SK-N-SH (cell line): ENCODE measurements at regions not wholly inside any gene's neighbourhood (a gene's known extent, or its start where the extent isn't known, plus 50 kb on each side); places are given as distances from the start of the nearest gene placed in this dataset.

ENCODE experiments used
- CTCF ChIA-PET: fragments of 300-600, 350-600 bp; formaldehyde crosslinking; extraction: SDS; loops from one replicate; lab custom pipeline; 2021; lab: Yijun Ruan, JAX
- POLR2A ChIA-PET: fragments of 350-600 bp; sonication (Branson Sonifier 250); formaldehyde crosslinking; extraction: SDS; loops from one replicate; lab custom pipeline; 2020; ENCODE audit warnings: antibody characterized with exemption, inconsistent platforms; lab: Yijun Ruan, JAX
- DNase-seq: peaks from one replicate; pipeline ENCODE4 v3.0.0; 2012
- H2AFZ ChIP-seq: fragments of 200-600 bp; sonication (generic); 2 replicates; pipeline ENCODE4 v1.8.1; 2016; ENCODE audit warnings: antibody characterized with exemption, mild to moderate bottlenecking, low read depth
- H3F3A ChIP-seq: fragments of 200-600 bp; sonication (generic); replicated peaks from 2 replicates; pipeline ENCODE3; 2016; ENCODE audit warnings: antibody characterized with exemption, mild to moderate bottlenecking; ENCODE audit not compliant: insufficient read depth
- H3K27ac ChIP-seq, 2 experiments: fragments of 200-500 bp in 1 of 2; fragments of 200-600 bp in 1 of 2; sonication (Bioruptor generic) in 1 of 2; sonication (generic), shearing (Covaris generic) in 1 of 2; 2 replicates each; pipeline versions ENCODE4 v1.5.1 to v1.6.1; 2014 to 2016; ENCODE audit warnings: low read depth in 2 of 2, inconsistent platforms in 1 of 2, low read length in 1 of 2, mild to moderate bottlenecking in 1 of 2, mixed read lengths in 1 of 2
- H3K27me3 ChIP-seq: fragments of 200-600 bp; sonication (generic), shearing (Covaris generic); 2 replicates; pipeline ENCODE4 v1.6.1; 2016; ENCODE audit warnings: mixed run types; ENCODE audit not compliant: insufficient read depth
- H3K36me3 ChIP-seq, 2 experiments: fragments of 200-500 bp in 1 of 2; fragments of 200-600 bp in 1 of 2; sonication (Bioruptor generic) in 1 of 2; sonication (generic) in 1 of 2; replicated peaks in 1 of 2; 2 replicates each; pipeline versions ENCODE3 to v1.5.1; 2014 to 2016; ENCODE audit warnings: low read length in 1 of 2, mild to moderate bottlenecking in 1 of 2; ENCODE audit not compliant: insufficient read depth in 2 of 2, control insufficient read depth in 1 of 2
- H3K4me1 ChIP-seq, 2 experiments: fragments of 200-500 bp in 1 of 2; fragments of 200-600 bp in 1 of 2; sonication (Bioruptor generic) in 1 of 2; sonication (generic), shearing (Covaris generic) in 1 of 2; 2 replicates each; pipeline versions ENCODE4 v1.5.1 to v1.6.1; 2014 to 2016; ENCODE audit warnings: low read depth in 1 of 2, low read length in 1 of 2, mixed run types in 1 of 2; ENCODE audit not compliant: insufficient read depth in 2 of 2, control insufficient read depth in 1 of 2
- H3K4me2 ChIP-seq: fragments of 200-600 bp; sonication (generic), shearing (Covaris generic); 2 replicates; pipeline ENCODE4 v1.6.1; 2017; ENCODE audit warnings: mixed run types
- H3K4me3 ChIP-seq, 2 experiments: fragments of 200-500 bp in 1 of 2; fragments of 200-600 bp in 1 of 2; sonication (Bioruptor generic) in 1 of 2; sonication (generic), shearing (Covaris generic) in 1 of 2; 2 replicates each; pipeline versions ENCODE4 v1.5.1 to v1.8.1; 2014 to 2016; ENCODE audit warnings: low read depth in 2 of 2, inconsistent platforms in 1 of 2, low read length in 1 of 2, mild to moderate bottlenecking in 1 of 2, mixed read lengths in 1 of 2, moderate library complexity in 1 of 2
- H3K79me2 ChIP-seq: fragments of 200-600 bp; sonication (generic); 2 replicates; pipeline ENCODE4 v1.8.1; 2017; ENCODE audit warnings: mild to moderate bottlenecking; ENCODE audit not compliant: insufficient read depth
- H3K9ac ChIP-seq: fragments of 200-600 bp; sonication (generic); 2 replicates; pipeline ENCODE4 v1.6.1; 2017; ENCODE audit warnings: mixed run types
- H3K9me2 ChIP-seq: fragments of 200-600 bp; sonication (generic); 2 replicates; pipeline ENCODE4 v1.6.1; 2017; ENCODE audit warnings: mixed run types
- H3K9me3 ChIP-seq: fragments of 200-600 bp; sonication (generic); 2 replicates; pipeline ENCODE4 v1.6.1; 2017; ENCODE audit warnings: mixed run types, mild to moderate bottlenecking, moderate library complexity
- H4K20me1 ChIP-seq: fragments of 200-600 bp; sonication (generic); 2 replicates; pipeline ENCODE4 v1.6.1; 2017; ENCODE audit warnings: mild to moderate bottlenecking, mixed run types; ENCODE audit not compliant: insufficient read depth
- CHD2 ChIP-seq: fragments of 150-350 bp; IDR thresholded peaks from 2 replicates; pipeline ENCODE4 v1.6.1; 2018; ENCODE audit warnings: low read length; ENCODE audit not compliant: partially characterized antibody
- EP300 ChIP-seq, 2 experiments: IDR thresholded peaks; 2 replicates each; pipeline versions ENCODE4 v1.4.0 to v1.6.1; 2012; ENCODE audit warnings: borderline replicate concordance in 1 of 2, low read depth in 1 of 2, low read length in 1 of 2
- EZH2phosphoT487 ChIP-seq: fragments of 200-600 bp; sonication (generic); IDR thresholded peaks from 2 replicates; pipeline ENCODE4 v1.6.1; 2017; ENCODE audit warnings: low read depth, mixed run types, mild to moderate bottlenecking, antibody characterized with exemption, moderate library complexity, borderline replicate concordance
- FOSL2 ChIP-seq: IDR thresholded peaks from 2 replicates; pipeline ENCODE4 v1.4.0; 2012; ENCODE audit warnings: low read depth, mild to moderate bottlenecking, moderate library complexity, borderline replicate concordance
- FOXJ3 ChIP-seq: sonication (generic); formaldehyde crosslinking; IDR thresholded peaks from 2 replicates; pipeline ENCODE4 v1.5.1; 2020; ENCODE audit warnings: mild to moderate bottlenecking, missing genetic modification reagents
- JUND ChIP-seq: IDR thresholded peaks from 2 replicates; pipeline ENCODE4 v1.4.0; 2012
- MEF2A ChIP-seq: IDR thresholded peaks from 2 replicates; pipeline ENCODE4 v1.4.0; 2012; ENCODE audit warnings: low read depth, borderline replicate concordance
- MXI1 ChIP-seq: IDR thresholded peaks from 2 replicates; pipeline ENCODE4 v1.6.1; 2012; ENCODE audit warnings: mild to moderate bottlenecking, low read depth, low read length, improper control_type of control experiment
- NRF1 ChIP-seq: IDR thresholded peaks from 2 replicates; pipeline ENCODE4 v1.6.1; 2012; ENCODE audit warnings: low read depth, mild to moderate bottlenecking, low read length
- POLR2AphosphoS5 ChIP-seq: IDR thresholded peaks from 2 replicates; pipeline ENCODE4 v1.6.1; 2012; ENCODE audit warnings: low read depth, low read length
- RAD21 ChIP-seq: IDR thresholded peaks from 2 replicates; pipeline ENCODE4 v1.6.1; 2012; ENCODE audit warnings: mild to moderate bottlenecking, low read length
- RCOR1 ChIP-seq: fragments of 150-350 bp; IDR thresholded peaks from 2 replicates; pipeline ENCODE4 v1.6.1; 2017; ENCODE audit warnings: antibody characterized with exemption, low read length
- RFX5 ChIP-seq: IDR thresholded peaks from 2 replicates; pipeline ENCODE4 v1.6.1; 2012; ENCODE audit warnings: mild to moderate bottlenecking, improper control_type of control experiment, low read length
- RXRA ChIP-seq: IDR thresholded peaks from 2 replicates; pipeline ENCODE4 v1.4.0; 2012; ENCODE audit warnings: low read depth, mild to moderate bottlenecking, borderline replicate concordance
- TEAD4 ChIP-seq: IDR thresholded peaks from 2 replicates; pipeline ENCODE4 v1.4.0; 2012; ENCODE audit warnings: mild to moderate bottlenecking, borderline replicate concordance; ENCODE audit not compliant: insufficient read depth
- YY1 ChIP-seq: IDR thresholded peaks from 2 replicates; pipeline ENCODE4 v1.4.0; 2012; ENCODE audit warnings: low read depth, mild to moderate bottlenecking
- WGBS: methylation state at CpG from one replicate; pipeline ENCODE4 v1.1.6; 2017; ENCODE audit warnings: low lambda C conversion rate; 5-methylcytosine and 5-hydroxymethylcytosine counted together
- TF ChIP-seq, protein P1 (sequence below): fragments of 200-600 bp; sonication (generic); IDR thresholded peaks from 2 replicates; pipeline ENCODE4 v1.6.1; 2017; ENCODE audit warnings: antibody characterized with exemption, mild to moderate bottlenecking, moderate library complexity
- TF ChIP-seq, protein P2 (sequence below): IDR thresholded peaks from 2 replicates; pipeline ENCODE4 v1.4.0; 2012; ENCODE audit warnings: low read depth, borderline replicate concordance
- TF ChIP-seq, protein P3 (sequence below): fragments of 150-350 bp; IDR thresholded peaks from 2 replicates; pipeline ENCODE4 v1.6.1; 2017; ENCODE audit warnings: antibody characterized with exemption, low read length, low read depth, borderline replicate concordance
- TF ChIP-seq, protein P4 (sequence below): IDR thresholded peaks from 2 replicates; pipeline ENCODE4 v1.4.0; 2012; ENCODE audit warnings: low read depth
- TF ChIP-seq, protein P5 (sequence below): IDR thresholded peaks from 2 replicates; pipeline ENCODE4 v1.6.1; 2012; ENCODE audit warnings: mild to moderate bottlenecking, low read depth, low read length, moderate library complexity

DNA sequence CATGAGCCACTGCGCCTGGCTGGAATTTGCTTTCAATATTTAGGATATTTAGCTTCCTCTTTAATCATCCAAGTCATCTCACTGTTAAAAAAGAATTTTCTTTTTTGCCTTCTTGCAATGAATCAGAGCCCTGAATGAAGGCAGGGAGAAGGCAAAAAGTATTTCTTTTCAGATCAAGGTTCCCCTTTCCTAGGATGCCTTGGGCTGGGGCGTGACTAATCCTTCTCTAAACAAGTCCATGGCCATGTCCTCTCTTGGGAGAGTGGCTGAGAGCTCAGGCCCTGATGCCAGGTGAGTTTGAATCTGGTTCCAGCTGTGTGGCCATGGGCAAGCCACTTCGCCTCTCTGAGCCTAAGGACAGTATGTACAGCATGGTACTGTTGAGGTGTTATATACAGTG is 84.8 kb upstream of the NEURL1B start:
- POLR2A ChIA-PET: no interaction called here
- no peak overlapping the region for H3K27ac ChIP-seq
- no peaks in the 10 kb centered on the region for H3K36me3 ChIP-seq
- H3K79me2 ChIP-seq: no peaks in the 10 kb centered on the region
- H3K4me1 ChIP-seq: peaks cover 0 to 17% of the 10 kb centered on the region in 2 experiments; a peak in 1 of 4 replicates
- no peaks in the 10 kb centered on the region; the same call in 1 of the 2 replicates for H3K27me3 ChIP-seq
- H3K9ac ChIP-seq: no peak overlapping the region
- H3F3A ChIP-seq: no peaks in the 10 kb centered on the region
- no peaks in the 10 kb centered on the region for H3K9me2 ChIP-seq
- no peaks in the 10 kb centered on the region for H4K20me1 ChIP-seq
- no peak overlapping the region for H3K4me2 ChIP-seq
- 59% methylated on average over 3 of the region's 3 CpGs for WGBS
- DNase-seq: no peak
- CTCF ChIA-PET: no interaction called here
- no peak for TF ChIP-seq MEF2A
- no peak for TF ChIP-seq RFX5
- TF ChIP-seq RAD21: no peak
- no peak for TF ChIP-seq POLR2AphosphoS5
- TF ChIP-seq, protein P1, sequence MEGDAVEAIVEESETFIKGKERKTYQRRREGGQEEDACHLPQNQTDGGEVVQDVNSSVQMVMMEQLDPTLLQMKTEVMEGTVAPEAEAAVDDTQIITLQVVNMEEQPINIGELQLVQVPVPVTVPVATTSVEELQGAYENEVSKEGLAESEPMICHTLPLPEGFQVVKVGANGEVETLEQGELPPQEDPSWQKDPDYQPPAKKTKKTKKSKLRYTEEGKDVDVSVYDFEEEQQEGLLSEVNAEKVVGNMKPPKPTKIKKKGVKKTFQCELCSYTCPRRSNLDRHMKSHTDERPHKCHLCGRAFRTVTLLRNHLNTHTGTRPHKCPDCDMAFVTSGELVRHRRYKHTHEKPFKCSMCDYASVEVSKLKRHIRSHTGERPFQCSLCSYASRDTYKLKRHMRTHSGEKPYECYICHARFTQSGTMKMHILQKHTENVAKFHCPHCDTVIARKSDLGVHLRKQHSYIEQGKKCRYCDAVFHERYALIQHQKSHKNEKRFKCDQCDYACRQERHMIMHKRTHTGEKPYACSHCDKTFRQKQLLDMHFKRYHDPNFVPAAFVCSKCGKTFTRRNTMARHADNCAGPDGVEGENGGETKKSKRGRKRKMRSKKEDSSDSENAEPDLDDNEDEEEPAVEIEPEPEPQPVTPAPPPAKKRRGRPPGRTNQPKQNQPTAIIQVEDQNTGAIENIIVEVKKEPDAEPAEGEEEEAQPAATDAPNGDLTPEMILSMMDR: no peak
- no peak for TF ChIP-seq RXRA
- no peak for TF ChIP-seq JUND
- TF ChIP-seq CHD2: no peak
- no peak for TF ChIP-seq FOSL2
- TF ChIP-seq, all 33 proteins: peak for 0
- H3K9me3 ChIP-seq: no peaks in the 10 kb centered on the region
- H2AFZ ChIP-seq: no peak overlapping the region
- H3K4me3 ChIP-seq: no peak overlapping the region

DNA sequence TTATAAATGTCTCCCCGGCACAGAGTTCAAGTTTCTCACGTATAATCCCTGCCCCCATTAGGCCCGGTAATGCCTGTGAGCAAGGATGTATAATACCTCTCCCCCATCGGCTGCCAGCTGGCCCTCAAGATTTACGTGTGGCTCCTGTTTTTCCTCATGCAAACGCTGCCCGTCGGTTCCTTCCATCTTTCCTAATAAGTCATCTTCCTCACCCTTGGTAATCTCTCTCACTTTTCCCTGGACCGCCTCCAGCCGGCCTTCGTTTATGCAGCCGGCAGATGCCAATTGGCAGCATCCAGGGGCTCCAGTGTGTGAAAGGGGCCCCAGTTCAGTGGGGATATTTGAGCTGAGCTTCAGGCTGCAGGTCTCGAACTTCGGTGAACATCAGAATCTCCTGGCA is 86.5 kb upstream of the NEURL1B start:
- CTCF ChIA-PET: no interaction called here
- H3K9me3 ChIP-seq: no peaks in the 10 kb centered on the region
- H3K9me2 ChIP-seq: no peaks in the 10 kb centered on the region
- H3K4me3 ChIP-seq: no peak overlapping the region
- H3K36me3 ChIP-seq: no peaks in the 10 kb centered on the region
- no peak for DNase-seq
- POLR2A ChIA-PET: no interaction called here
- no peak overlapping the region for H3K4me2 ChIP-seq
- H3K4me1 ChIP-seq: peaks cover 0 to 31% of the 10 kb centered on the region in 2 experiments; a peak in 1 of 4 replicates
- H3F3A ChIP-seq: no peaks in the 10 kb centered on the region
- WGBS: 80% methylated on average over 14 of the region's 14 CpGs
- H3K27me3 ChIP-seq: no peaks in the 10 kb centered on the region
- H3K9ac ChIP-seq: no peak overlapping the region
- no peaks in the 10 kb centered on the region for H3K79me2 ChIP-seq
- no peak overlapping the region for H2AFZ ChIP-seq
- no peaks in the 10 kb centered on the region for H4K20me1 ChIP-seq
- H3K27ac ChIP-seq: no peak overlapping the region
- TF ChIP-seq FOXJ3 (CRISPR knock-in tag): no peak
- TF ChIP-seq, protein P2, sequence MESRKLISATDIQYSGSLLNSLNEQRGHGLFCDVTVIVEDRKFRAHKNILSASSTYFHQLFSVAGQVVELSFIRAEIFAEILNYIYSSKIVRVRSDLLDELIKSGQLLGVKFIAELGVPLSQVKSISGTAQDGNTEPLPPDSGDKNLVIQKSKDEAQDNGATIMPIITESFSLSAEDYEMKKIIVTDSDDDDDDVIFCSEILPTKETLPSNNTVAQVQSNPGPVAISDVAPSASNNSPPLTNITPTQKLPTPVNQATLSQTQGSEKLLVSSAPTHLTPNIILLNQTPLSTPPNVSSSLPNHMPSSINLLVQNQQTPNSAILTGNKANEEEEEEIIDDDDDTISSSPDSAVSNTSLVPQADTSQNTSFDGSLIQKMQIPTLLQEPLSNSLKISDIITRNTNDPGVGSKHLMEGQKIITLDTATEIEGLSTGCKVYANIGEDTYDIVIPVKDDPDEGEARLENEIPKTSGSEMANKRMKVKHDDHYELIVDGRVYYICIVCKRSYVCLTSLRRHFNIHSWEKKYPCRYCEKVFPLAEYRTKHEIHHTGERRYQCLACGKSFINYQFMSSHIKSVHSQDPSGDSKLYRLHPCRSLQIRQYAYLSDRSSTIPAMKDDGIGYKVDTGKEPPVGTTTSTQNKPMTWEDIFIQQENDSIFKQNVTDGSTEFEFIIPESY: no peak
- TF ChIP-seq, protein P3, sequence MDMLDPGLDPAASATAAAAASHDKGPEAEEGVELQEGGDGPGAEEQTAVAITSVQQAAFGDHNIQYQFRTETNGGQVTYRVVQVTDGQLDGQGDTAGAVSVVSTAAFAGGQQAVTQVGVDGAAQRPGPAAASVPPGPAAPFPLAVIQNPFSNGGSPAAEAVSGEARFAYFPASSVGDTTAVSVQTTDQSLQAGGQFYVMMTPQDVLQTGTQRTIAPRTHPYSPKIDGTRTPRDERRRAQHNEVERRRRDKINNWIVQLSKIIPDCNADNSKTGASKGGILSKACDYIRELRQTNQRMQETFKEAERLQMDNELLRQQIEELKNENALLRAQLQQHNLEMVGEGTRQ: no peak
- TF ChIP-seq MXI1: no peak
- TF ChIP-seq CHD2: no peak
- TF ChIP-seq TEAD4: no peak
- no peak for TF ChIP-seq EP300 (IDR thresholded peaks at IDR 0.05; ENCODE audit: borderline replicate concordance in 1 of 2, low read depth in 1 of 2, low read length in 1 of 2)
- TF ChIP-seq NRF1: no peak
- no peak for TF ChIP-seq RCOR1
- no peak for TF ChIP-seq EZH2phosphoT487
- TF ChIP-seq, protein P4, sequence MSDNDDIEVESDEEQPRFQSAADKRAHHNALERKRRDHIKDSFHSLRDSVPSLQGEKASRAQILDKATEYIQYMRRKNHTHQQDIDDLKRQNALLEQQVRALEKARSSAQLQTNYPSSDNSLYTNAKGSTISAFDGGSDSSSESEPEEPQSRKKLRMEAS: no peak
- no peak for TF ChIP-seq YY1
- TF ChIP-seq, protein P5, sequence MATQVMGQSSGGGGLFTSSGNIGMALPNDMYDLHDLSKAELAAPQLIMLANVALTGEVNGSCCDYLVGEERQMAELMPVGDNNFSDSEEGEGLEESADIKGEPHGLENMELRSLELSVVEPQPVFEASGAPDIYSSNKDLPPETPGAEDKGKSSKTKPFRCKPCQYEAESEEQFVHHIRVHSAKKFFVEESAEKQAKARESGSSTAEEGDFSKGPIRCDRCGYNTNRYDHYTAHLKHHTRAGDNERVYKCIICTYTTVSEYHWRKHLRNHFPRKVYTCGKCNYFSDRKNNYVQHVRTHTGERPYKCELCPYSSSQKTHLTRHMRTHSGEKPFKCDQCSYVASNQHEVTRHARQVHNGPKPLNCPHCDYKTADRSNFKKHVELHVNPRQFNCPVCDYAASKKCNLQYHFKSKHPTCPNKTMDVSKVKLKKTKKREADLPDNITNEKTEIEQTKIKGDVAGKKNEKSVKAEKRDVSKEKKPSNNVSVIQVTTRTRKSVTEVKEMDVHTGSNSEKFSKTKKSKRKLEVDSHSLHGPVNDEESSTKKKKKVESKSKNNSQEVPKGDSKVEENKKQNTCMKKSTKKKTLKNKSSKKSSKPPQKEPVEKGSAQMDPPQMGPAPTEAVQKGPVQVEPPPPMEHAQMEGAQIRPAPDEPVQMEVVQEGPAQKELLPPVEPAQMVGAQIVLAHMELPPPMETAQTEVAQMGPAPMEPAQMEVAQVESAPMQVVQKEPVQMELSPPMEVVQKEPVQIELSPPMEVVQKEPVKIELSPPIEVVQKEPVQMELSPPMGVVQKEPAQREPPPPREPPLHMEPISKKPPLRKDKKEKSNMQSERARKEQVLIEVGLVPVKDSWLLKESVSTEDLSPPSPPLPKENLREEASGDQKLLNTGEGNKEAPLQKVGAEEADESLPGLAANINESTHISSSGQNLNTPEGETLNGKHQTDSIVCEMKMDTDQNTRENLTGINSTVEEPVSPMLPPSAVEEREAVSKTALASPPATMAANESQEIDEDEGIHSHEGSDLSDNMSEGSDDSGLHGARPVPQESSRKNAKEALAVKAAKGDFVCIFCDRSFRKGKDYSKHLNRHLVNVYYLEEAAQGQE: no peak
